ENCODE measurements at regions not wholly inside any gene's neighbourhood (a gene's known extent, or its start where the extent isn't known, plus 50 kb on each side); places are given as distances from the start of the nearest gene placed in this dataset.
"Not testable (repeated sequence)": the region's sequence is repeated elsewhere in the genome, so short reads cannot be mapped to it uniquely, and the experiment has no call there.

GRCh38 chr3:86828751-86829150, 162.2 kb downstream of the VGLL3 start:
- Mint-ChIP-seq H3K9me3 (ENCODE audit: insufficient read depth) (no peaks in the 10 kb centered on the region), H3K4me3 (no peak overlapping the region), H3K27me3 (ENCODE audit: low read depth) (no peaks in the 10 kb centered on the region), H3K27ac (no peak overlapping the region), H3K36me3 (ENCODE audit: low read depth) (no peaks in the 10 kb centered on the region), H3K4me1 (ENCODE audit: low read depth) (no peaks in the 10 kb centered on the region)
- ChIA-PET CTCF (no interaction called here), POLR2A (no interaction called here)
- ATAC-seq (no peak), DNase-seq (no peak)

GRCh38 chr3:86827582-86827981, 163.4 kb downstream of the VGLL3 start:
- ATAC-seq; H3K36me3 Mint-ChIP-seq (ENCODE audit: low read depth); CTCF ChIA-PET; POLR2A ChIA-PET; H3K9me3 Mint-ChIP-seq (ENCODE audit: insufficient read depth); H3K27ac Mint-ChIP-seq; DNase-seq; H3K27me3 Mint-ChIP-seq (ENCODE audit: low read depth); H3K4me1 Mint-ChIP-seq (ENCODE audit: low read depth); H3K4me3 Mint-ChIP-seq: not testable (repeated sequence)

- H3K9me3 Mint-ChIP-seq (ENCODE audit: insufficient read depth), result no peaks in the 10 kb centered on the region
- POLR2A ChIA-PET, result no interaction called here
- no peak overlapping the region for H3K27ac Mint-ChIP-seq
- CTCF ChIA-PET, result no interaction called here
- H3K36me3 Mint-ChIP-seq (ENCODE audit: low read depth), result no peaks in the 10 kb centered on the region
- ATAC-seq (no peak), DNase-seq (no peak)
- H3K4me3 Mint-ChIP-seq, result no peak overlapping the region
- H3K4me1 Mint-ChIP-seq (ENCODE audit: low read depth), result no peaks in the 10 kb centered on the region
- no peaks in the 10 kb centered on the region for H3K27me3 Mint-ChIP-seq (ENCODE audit: low read depth)
Measured at GRCh38 chr3:86826292-86826691, 164.7 kb downstream of the VGLL3 start.

- POLR2A ChIA-PET, result no interaction called here
- DNase-seq (no peak), ATAC-seq (no peak)
- CTCF ChIA-PET, result no interaction called here
- no peaks in the 10 kb centered on the region for H3K36me3 Mint-ChIP-seq (ENCODE audit: low read depth)
- H3K27ac Mint-ChIP-seq, result no peak overlapping the region
- H3K27me3 Mint-ChIP-seq (ENCODE audit: low read depth), result no peaks in the 10 kb centered on the region
- no peak overlapping the region for H3K4me3 Mint-ChIP-seq
- no peaks in the 10 kb centered on the region for H3K4me1 Mint-ChIP-seq (ENCODE audit: low read depth)
- H3K9me3 Mint-ChIP-seq (ENCODE audit: insufficient read depth), result no peaks in the 10 kb centered on the region
Measured at GRCh38 chr3:86815880-86816279, 175.1 kb downstream of the VGLL3 start.

GRCh38 chr3:86814918-86815655, 175.9 kb downstream of the VGLL3 start:
- POLR2A ChIA-PET, result no interaction called here
- ATAC-seq (no peak), DNase-seq (no peak)
- Mint-ChIP-seq H3K27me3 (ENCODE audit: low read depth) (no peaks in the 10 kb centered on the region), H3K36me3 (ENCODE audit: low read depth) (no peaks in the 10 kb centered on the region), H3K4me1 (ENCODE audit: low read depth) (no peaks in the 10 kb centered on the region), H3K27ac (no peak overlapping the region), H3K9me3 (ENCODE audit: insufficient read depth) (no peaks in the 10 kb centered on the region), H3K4me3 (no peak overlapping the region)
- CTCF ChIA-PET, result no interaction called here

GRCh38 chr3:86814321-86814720, 176.6 kb downstream of the VGLL3 start:
- H3K4me1 Mint-ChIP-seq (ENCODE audit: low read depth), result no peaks in the 10 kb centered on the region
- no peaks in the 10 kb centered on the region for H3K27me3 Mint-ChIP-seq (ENCODE audit: low read depth)
- no peak overlapping the region for H3K4me3 Mint-ChIP-seq
- no peaks in the 10 kb centered on the region for H3K9me3 Mint-ChIP-seq (ENCODE audit: insufficient read depth)
- H3K36me3 Mint-ChIP-seq (ENCODE audit: low read depth), result no peaks in the 10 kb centered on the region
- DNase-seq (no peak), ATAC-seq (no peak)
- POLR2A ChIA-PET, result no interaction called here
- CTCF ChIA-PET, result no interaction called here
- no peak overlapping the region for H3K27ac Mint-ChIP-seq

GRCh38 chr3:86801921-86802320, 189.0 kb downstream of the VGLL3 start:
- Mint-ChIP-seq H3K4me3 (no peak overlapping the region), H3K27me3 (ENCODE audit: low read depth) (no peaks in the 10 kb centered on the region), H3K27ac (no peak overlapping the region), H3K36me3 (ENCODE audit: low read depth) (no peaks in the 10 kb centered on the region), H3K9me3 (ENCODE audit: insufficient read depth) (peaks cover 7% of the 10 kb centered on the region), H3K4me1 (ENCODE audit: low read depth) (no peaks in the 10 kb centered on the region)
- DNase-seq, result no peak
- CTCF ChIA-PET, result no interaction called here
- POLR2A ChIA-PET, result no interaction called here
- ATAC-seq, result no peak

- Mint-ChIP-seq H3K36me3 (ENCODE audit: low read depth) (no peaks in the 10 kb centered on the region), H3K27me3 (ENCODE audit: low read depth) (no peaks in the 10 kb centered on the region), H3K4me3 (no peak overlapping the region), H3K4me1 (ENCODE audit: low read depth) (no peaks in the 10 kb centered on the region), H3K27ac (no peak overlapping the region), H3K9me3 (ENCODE audit: insufficient read depth) (peaks cover 7% of the 10 kb centered on the region)
- ChIA-PET CTCF (no interaction called here), POLR2A (no interaction called here)
- no peak for DNase-seq
- no peak for ATAC-seq
Measured at GRCh38 chr3:86801066-86801465, 189.9 kb downstream of the VGLL3 start.

- DNase-seq (no peak), ATAC-seq (no peak)
- CTCF ChIA-PET, result no interaction called here
- peaks cover 6% of the 10 kb centered on the region for H3K9me3 Mint-ChIP-seq (ENCODE audit: insufficient read depth)
- no peaks in the 10 kb centered on the region for H3K4me1 Mint-ChIP-seq (ENCODE audit: low read depth)
- POLR2A ChIA-PET, result no interaction called here
- H3K4me3 Mint-ChIP-seq, result no peak overlapping the region
- H3K27me3 Mint-ChIP-seq (ENCODE audit: low read depth), result no peaks in the 10 kb centered on the region
- no peaks in the 10 kb centered on the region for H3K36me3 Mint-ChIP-seq (ENCODE audit: low read depth)
- no peak overlapping the region for H3K27ac Mint-ChIP-seq
Measured at GRCh38 chr3:86800116-86800515, 190.8 kb downstream of the VGLL3 start.

- Mint-ChIP-seq H3K27ac (no peak overlapping the region), H3K4me1 (ENCODE audit: low read depth) (no peaks in the 10 kb centered on the region), H3K36me3 (ENCODE audit: low read depth) (no peaks in the 10 kb centered on the region), H3K27me3 (ENCODE audit: low read depth) (no peaks in the 10 kb centered on the region), H3K9me3 (ENCODE audit: insufficient read depth) (no peaks in the 10 kb centered on the region), H3K4me3 (no peak overlapping the region)
- POLR2A ChIA-PET, result no interaction called here
- CTCF ChIA-PET, result no interaction called here
- DNase-seq, result no peak
- no peak for ATAC-seq
Measured at GRCh38 chr3:86797946-86798345, 193.0 kb downstream of the VGLL3 start.

GRCh38 chr3:86794361-86795065, 196.4 kb downstream of the VGLL3 start:
- POLR2A ChIA-PET, result no interaction called here
- Mint-ChIP-seq H3K4me3 (no peak overlapping the region), H3K27me3 (ENCODE audit: low read depth) (no peaks in the 10 kb centered on the region), H3K27ac (no peak overlapping the region), H3K4me1 (ENCODE audit: low read depth) (no peaks in the 10 kb centered on the region), H3K9me3 (ENCODE audit: insufficient read depth) (no peaks in the 10 kb centered on the region), H3K36me3 (ENCODE audit: low read depth) (no peaks in the 10 kb centered on the region)
- ATAC-seq, result no peak
- CTCF ChIA-PET, result no interaction called here
- DNase-seq, result no peak

GRCh38 chr3:86793786-86794185, 197.2 kb downstream of the VGLL3 start:
- no peaks in the 10 kb centered on the region for H3K36me3 Mint-ChIP-seq (ENCODE audit: low read depth)
- POLR2A ChIA-PET, result no interaction called here
- DNase-seq (no peak), ATAC-seq (no peak)
- H3K4me3 Mint-ChIP-seq, result no peak overlapping the region
- CTCF ChIA-PET, result no interaction called here
- H3K27ac Mint-ChIP-seq, result no peak overlapping the region
- no peaks in the 10 kb centered on the region for H3K4me1 Mint-ChIP-seq (ENCODE audit: low read depth)
- no peaks in the 10 kb centered on the region for H3K27me3 Mint-ChIP-seq (ENCODE audit: low read depth)
- no peaks in the 10 kb centered on the region for H3K9me3 Mint-ChIP-seq (ENCODE audit: insufficient read depth)

GRCh38 chr3:86792316-86792715, 198.6 kb downstream of the VGLL3 start:
- no peak overlapping the region for H3K27ac Mint-ChIP-seq
- CTCF ChIA-PET, result no interaction called here
- no peak for ATAC-seq
- DNase-seq, result no peak
- no peaks in the 10 kb centered on the region for H3K36me3 Mint-ChIP-seq (ENCODE audit: low read depth)
- no peaks in the 10 kb centered on the region for H3K27me3 Mint-ChIP-seq (ENCODE audit: low read depth)
- H3K4me1 Mint-ChIP-seq (ENCODE audit: low read depth), result no peaks in the 10 kb centered on the region
- POLR2A ChIA-PET, result no interaction called here
- no peak overlapping the region for H3K4me3 Mint-ChIP-seq
- no peaks in the 10 kb centered on the region for H3K9me3 Mint-ChIP-seq (ENCODE audit: insufficient read depth)
